NCI-H2196 (cell line): ENCODE measurements at regions not wholly inside any gene's neighbourhood (a gene's known extent, or its start where the extent isn't known, plus 50 kb on each side); places are given as distances from the start of the nearest gene placed in this dataset.

Experiments
- DNase-seq: peaks from one replicate; lab custom pipeline; 2025; ENCODE audit not compliant: unreplicated experiment; lab: John Stamatoyannopoulos, UW

DNA sequence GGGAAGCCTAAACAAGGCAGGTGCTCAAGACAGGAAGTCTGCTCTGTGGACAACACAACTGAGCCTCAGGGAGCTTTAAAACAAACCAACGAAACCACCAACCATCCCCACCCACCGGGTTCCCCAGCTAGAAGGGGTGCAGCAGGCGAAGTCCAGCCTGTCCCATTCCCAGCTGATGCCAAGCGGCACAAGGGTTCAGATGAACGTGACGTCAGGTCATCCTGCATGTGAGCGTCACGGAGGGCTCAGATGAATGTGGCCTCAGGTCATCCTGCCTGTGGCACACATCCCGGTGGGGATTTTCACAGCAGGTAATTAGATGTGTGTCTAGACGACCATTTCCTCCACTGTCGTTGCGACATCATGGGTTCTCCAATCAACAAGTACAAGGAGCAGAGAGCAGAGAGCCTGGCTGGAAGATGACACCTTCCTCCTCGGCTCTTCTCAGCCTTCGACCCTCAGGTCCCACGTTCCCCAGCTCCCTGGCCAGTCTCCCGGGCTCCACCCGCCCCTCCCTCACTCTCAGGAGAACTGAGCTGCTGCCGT lies 246.5 kb downstream of the FOXL1 start:
- DNase-seq = no peak

DNA sequence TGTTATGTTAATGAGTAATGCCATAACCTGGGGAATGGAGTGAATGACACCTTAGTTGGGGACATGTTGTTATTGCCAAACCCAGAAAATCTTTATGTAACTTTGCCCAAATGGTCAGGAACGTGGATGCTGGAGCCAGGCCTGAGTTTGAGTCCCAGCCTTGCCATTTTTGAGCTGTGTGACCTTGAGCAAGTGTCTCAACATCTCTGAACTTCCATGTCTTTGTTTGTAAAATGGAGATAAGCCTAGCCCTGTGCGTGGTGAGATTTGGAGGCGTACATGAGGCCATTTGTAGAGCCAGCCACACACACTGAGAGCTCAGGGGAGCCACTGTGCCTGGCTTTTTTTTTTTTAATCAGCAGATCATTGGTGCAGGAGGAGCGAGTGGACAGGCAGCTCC lies 247.3 kb downstream of the FOXL1 start:
- no peak for DNase-seq

DNA sequence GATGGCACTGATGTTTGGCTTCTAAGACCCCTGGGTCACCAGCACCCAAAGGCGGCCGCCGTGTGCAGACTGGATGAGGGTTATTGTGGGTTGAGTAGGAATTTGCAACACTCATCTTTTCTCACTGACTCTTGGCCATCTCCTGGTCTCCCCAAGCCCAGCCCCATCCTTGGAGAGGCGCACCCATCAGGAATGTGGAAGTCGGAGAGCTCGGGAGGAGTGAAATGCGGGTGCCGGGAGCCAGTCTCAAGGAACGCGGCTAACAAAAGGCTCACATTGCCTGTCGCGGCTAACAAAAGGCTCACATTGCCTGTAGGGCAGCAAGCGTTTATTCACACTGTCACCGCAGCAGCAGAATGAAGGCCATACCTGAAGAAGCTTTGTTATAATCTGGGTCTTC lies 248.6 kb downstream of the FOXL1 start:
- DNase-seq = no peak

GRCh38 chr16:86827521-86827920 lies 249.2 kb downstream of the FOXL1 start:
- DNase-seq = no peak

DNA sequence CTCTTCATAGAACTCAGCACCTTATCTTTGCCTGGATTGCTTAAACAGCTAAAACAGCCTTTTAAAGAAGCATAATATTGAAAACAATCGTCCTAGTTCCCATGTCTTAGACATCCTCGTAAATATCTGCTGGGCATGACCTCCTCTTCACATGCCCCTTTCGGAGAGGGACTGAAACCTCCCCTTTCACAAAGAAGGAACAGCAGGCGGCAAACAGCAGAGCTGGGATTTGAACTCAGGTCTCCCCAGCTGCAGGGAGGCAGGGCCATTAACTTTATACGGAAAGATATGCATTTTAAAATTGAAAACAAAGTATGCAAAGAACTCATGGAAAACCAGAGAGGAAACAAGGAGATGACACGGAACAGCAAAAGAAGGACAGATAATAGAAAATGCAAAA lies 249.9 kb downstream of the FOXL1 start:
- no peak for DNase-seq

DNA sequence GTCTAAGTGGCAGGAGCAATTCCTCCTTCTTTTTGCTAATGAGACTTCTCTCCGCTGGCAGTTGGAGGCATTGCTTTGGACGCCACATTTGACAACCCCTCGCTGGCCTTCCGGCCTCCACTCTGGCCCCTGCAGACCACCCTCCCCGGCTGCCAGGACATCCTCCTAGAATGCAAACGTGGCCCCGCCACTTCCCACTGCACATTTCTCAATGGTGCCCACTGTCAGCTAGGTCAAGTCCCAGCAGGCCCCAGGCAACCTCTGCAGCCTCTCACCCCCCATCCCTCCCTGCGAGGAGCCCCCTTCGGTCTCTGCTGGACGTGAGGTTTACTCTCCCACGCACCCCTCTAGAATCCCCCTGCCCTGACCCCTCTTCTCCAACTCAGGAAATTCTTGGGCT lies 250.3 kb downstream of the FOXL1 start:
- no peak for DNase-seq

DNA sequence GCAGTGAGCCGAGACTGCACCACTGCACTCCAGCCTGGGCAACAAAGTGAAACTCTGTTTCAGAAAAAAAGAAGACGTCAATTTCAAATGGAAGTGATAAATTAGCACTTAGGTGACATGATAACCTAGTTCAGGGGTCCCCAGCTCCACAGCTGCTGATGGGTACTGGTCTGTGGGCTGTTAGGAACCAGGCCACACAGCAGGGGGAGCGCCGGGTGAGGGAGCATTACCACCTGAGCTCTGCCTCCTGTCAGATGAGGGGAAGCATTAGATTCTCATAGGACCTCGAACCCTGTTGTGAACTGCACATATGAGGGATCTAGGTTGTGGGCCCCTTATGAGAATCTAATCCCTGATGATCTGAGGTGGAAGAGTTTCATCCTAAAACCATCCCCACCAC lies 253.0 kb downstream of the FOXL1 start:
- DNase-seq = no peak

DNA sequence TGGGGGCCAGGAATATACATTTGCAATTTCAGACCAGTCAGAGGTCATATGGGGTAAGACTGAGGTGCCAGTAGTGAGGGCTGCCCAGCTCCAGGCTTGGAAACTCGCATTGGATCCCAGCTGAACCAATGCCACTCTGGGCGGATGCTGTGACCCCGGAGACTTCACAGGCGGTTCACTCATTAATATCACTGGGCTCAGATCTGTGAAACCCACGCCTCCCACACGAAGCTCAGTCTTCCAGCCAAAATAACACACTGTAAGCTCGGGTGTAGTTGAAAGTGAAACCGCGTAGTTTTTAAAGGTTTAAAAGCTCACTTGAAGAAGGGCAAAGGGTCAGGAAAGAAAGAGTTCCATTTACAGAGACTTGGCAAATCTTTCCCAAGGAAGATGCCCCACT lies 254.8 kb downstream of the FOXL1 start:
- no peak for DNase-seq

GRCh38 chr16:86834451-86835035 lies 256.2 kb downstream of the FOXL1 start:
- DNase-seq = no peak

DNA sequence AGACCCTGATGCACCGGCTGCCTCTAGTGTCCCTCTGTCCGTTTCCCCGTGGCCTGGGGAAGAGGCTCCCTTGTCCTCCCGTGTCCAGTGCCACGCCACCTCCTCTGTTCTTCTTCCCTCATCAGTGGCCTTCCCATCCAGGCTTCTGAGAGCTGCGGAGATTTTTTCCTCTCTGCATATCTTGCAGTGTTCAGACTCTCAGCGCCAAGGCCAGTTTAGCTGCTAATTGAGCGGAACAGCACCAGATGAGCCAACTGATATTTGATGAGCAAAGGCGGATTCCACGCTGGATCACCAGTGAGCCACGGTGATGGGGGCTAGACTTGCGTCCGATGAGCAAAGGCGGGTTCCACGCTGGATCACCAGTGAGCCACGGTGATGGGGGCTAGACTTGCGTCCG lies 257.6 kb downstream of the FOXL1 start:
- no peak for DNase-seq

DNA sequence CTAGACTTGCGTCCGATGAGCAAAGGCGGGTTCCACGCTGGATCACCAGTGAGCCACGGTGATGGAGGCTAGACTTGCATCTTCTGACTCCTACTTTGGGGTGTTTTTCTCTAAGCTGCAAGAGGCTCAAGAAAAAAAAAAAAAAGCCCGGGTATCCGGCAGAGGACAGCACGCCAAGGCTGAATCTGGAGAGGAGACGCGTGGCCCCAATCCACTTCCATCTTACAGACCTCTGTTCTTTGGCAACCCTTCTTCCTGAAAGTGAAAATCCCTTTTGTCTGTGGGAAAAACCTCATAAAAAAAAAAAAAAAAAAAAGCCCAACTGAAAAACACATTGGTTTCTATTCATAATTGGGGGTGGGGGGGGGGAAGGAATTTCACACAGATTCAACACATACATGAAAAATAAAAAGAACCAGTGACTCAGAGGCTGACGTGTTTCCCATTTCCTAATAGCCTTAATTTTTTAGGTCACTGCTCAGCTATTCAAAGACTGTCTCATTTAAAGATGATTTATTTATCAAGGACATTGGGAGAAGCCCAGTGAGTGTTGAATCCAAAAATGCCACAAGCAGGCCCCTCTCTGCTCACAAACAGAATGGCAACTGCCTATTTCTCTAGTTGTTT lies 258.3 kb downstream of the FOXL1 start:
- no peak for DNase-seq

- no peak for DNase-seq
These were observed 265.5 kb downstream of the FOXL1 start for GRCh38 chr16:86843812-86844211.

DNA sequence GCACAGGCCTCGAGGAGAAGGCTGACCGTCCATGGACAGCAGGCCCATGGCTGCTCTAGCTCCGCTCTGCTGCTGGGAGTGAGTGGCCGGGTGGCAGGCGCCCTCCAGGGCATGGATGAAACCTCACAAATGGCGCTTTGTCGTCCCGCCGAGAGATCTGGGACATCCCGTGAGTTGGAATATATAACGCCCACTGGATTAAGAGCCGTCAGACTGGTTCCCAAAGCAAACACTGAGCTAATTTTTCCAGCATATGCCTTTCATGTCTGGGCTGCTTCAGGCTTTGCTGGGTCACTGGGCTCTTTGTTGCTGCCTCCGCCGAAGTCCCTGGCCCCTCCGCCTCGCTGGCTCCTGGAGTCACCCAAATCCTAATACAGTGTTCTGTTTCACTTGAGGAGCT lies 266.3 kb downstream of the FOXL1 start:
- DNase-seq = no peak

DNA sequence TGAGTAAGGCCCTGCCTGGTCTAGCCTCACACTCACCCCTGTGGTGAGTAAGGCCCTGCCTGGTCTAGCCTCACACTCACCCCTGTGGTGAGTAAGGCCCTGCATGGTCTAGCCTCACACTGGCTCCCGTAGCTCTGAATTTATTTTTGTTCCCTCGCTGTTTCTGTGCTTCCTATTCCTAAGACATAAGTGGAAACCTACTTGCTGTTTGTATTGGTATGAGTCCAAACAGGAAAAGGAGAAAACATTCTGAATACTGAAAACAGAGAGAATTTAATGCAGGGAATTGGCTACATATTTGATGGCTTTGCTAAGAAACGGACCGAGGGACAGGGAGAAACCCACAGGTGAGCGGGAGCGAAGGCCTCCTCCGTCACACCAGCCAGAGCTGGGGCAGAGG lies 267.8 kb downstream of the FOXL1 start:
- DNase-seq = no peak

DNA sequence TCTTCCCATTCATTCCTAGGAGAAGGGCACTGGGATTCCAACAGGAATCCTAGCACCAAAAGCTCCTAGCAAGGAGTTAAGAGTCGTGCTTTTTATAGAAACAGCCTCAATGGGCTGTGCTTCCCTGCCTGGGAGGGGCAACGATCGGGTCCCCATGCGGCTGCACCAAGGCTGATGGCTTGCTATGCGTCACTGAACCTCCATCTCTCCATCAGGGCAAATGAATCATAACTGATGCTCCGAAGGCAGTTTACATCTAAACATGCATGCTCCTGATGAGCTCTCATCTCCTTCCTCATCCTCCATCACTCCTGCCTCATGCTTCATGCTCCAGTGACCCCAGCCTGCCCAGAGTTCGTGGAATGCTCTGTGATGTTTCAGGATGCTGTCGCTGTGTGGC lies 270.5 kb downstream of the FOXL1 start:
- no peak for DNase-seq

- no peak for DNase-seq
These were observed 272.3 kb downstream of the FOXL1 start for GRCh38 chr16:86850670-86851069.

GRCh38 chr16:86852135-86852534 lies 273.8 kb downstream of the FOXL1 start:
- no peak for DNase-seq

GRCh38 chr16:86854058-86854621 lies 275.8 kb downstream of the FOXL1 start:
- DNase-seq = no peak

DNA sequence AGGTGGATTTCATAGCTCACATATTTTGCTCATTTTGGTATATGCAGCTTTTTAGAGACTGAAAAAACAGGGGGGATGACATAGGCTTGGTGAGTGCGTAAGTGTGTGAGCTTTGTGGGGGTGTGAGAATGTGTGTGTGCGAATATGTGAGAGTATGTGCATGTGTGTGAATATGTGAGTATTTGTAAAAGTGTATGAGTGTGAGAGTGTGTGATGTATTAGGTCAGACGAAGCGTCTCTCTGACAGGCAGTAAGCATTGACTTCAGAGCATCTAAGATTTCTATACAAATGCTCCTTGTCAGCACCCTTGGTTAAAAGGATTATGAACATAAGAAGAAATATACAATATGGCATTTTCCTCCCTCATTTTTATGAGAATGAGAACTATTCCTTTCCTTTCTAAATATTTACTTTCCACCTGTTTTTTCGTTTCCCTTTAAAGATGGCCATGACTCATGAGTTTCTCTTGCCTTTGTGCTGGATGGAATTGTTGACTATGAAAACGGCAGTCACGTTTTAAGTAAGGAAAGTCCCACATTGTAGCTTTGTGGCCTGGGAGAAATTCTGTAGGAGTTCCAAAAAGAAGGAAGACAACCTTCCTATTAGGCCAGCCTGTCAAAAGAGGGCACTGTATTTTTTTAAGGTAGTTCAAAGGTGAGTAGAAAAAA lies 276.4 kb downstream of the FOXL1 start:
- DNase-seq = no peak

- no peak for DNase-seq
These were observed 278.7 kb downstream of the FOXL1 start for GRCh38 chr16:86856946-86857586.

DNA sequence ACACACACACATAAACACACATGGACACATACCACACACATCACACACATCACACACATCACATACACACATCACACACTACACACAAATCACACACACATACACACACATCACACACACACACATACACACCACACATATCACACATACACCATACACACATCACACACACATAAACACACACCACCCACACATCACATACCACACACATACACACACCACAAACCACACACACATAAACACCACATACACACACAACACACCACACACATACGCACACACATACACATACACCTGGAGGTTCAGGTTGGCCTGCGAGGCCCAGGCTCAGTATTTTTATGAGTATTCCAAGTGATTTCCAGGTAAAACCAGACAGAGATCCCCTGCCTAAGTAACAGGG lies 279.5 kb downstream of the FOXL1 start:
- DNase-seq = no peak

DNA sequence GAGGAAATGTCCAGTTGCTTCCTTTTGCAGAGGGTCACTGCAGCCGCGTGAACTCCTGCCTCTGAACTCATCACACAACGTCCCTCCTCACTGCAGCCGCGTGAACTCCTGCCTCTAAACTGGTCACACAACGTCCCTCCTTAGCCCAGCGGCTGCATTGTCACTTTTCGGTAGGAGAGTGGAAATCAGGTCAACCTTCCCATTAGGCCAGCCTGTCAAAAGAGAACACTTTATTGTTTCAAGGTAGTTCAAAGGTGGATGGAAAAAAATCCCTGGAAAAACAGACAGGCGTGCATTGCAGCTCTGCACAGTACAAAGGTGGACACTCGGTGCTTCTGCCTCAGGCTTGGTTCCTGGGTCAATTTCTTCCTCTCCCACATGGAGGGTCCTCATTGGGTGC lies 280.2 kb downstream of the FOXL1 start:
- DNase-seq = no peak
